ENCODE measurements at regions not wholly inside any gene's neighbourhood (a gene's known extent, or its start where the extent isn't known, plus 50 kb on each side); places are given as distances from the start of the nearest gene placed in this dataset.

DNA sequence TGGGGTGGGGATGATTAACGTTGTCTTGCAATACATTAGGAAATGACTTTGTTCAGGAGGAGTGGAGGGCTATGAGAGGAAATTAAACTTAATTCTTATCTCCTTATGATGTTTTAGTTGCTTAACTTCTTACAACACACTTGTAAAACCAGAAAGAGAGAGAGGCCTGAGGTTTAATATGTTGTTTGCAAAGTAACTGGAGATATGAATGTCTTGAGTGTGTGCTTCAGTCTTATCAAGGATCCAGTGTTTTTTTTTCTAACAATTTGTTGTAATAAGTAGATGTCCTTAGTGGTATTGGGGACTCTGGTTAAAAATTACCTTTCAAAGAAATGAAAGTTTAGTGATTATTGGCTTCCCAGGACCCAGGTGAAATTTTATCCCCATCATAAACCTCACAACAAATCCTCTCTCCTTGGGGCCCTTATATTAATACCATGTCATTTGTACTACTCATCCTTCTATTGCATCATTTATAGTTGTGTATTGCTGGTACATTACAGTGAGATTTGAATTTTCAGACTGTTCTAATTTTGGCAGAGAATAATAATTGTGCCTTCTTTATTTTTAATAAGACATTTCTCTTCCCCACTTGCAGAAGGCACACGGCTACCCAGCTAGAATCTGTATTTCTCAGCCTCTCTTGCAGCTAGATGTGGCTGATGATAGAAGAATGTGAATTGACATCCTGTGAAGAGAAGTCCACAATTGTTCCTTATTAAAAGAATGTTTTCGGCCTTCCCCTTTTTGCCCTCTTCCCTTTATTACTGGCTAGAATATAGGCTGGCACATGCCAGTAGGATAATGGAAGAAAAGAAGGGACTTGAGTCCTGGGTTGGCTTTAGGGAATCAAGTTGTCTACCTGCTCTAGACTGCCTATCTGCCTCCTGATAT, 91.9 kb upstream of the CXCR4 start:
- Histone ChIP-seq H3K9ac (ENCODE audit: insufficient read depth, low read length) (no peak overlapping the region), H3K4me1 (ENCODE audit: control insufficient read depth, extremely low read depth, insufficient read depth, low read length) (no peaks in the 10 kb centered on the region), H4K20me1 (ENCODE audit: control insufficient read depth, extremely low read depth, insufficient read depth, low read length) (no peaks in the 10 kb centered on the region), H3K9me3 (ENCODE audit: control insufficient read depth, insufficient read depth, low read depth, low read length) (no peaks in the 10 kb centered on the region), H3K79me2 (ENCODE audit: control insufficient read depth, insufficient read depth, low read length) (no peaks in the 10 kb centered on the region), H3K36me3 (ENCODE audit: control insufficient read depth, insufficient read depth, low read length) (no peaks in the 10 kb centered on the region), H3K27ac (ENCODE audit: insufficient read depth, low read length) (no peak overlapping the region), H2AFZ (ENCODE audit: low read length) (no peak overlapping the region), H3K27me3 (ENCODE audit: control insufficient read depth, insufficient read depth, low read length) (no peaks in the 10 kb centered on the region), H3K4me3 (replicated peaks in 1 of 4; ENCODE audit: control extremely low read depth in 1 of 4, insufficient read depth in 1 of 4, low read depth in 3 of 4, low read length in 4 of 4) (no peak overlapping the region), H3K4me2 (ENCODE audit: extremely low read depth, insufficient read depth, low read length) (no peak overlapping the region)
- TF ChIP-seq EZH2 (IDR thresholded peaks at IDR 0.05; ENCODE audit: low read length, missing control alignments), result no peak
- TF ChIP-seq, protein P1, sequence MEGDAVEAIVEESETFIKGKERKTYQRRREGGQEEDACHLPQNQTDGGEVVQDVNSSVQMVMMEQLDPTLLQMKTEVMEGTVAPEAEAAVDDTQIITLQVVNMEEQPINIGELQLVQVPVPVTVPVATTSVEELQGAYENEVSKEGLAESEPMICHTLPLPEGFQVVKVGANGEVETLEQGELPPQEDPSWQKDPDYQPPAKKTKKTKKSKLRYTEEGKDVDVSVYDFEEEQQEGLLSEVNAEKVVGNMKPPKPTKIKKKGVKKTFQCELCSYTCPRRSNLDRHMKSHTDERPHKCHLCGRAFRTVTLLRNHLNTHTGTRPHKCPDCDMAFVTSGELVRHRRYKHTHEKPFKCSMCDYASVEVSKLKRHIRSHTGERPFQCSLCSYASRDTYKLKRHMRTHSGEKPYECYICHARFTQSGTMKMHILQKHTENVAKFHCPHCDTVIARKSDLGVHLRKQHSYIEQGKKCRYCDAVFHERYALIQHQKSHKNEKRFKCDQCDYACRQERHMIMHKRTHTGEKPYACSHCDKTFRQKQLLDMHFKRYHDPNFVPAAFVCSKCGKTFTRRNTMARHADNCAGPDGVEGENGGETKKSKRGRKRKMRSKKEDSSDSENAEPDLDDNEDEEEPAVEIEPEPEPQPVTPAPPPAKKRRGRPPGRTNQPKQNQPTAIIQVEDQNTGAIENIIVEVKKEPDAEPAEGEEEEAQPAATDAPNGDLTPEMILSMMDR (conservative IDR thresholded peaks at IDR 0.05 in 1 of 2, IDR thresholded peaks at IDR 0.05 in 1 of 2; ENCODE audit: low read depth in 1 of 2, low read length in 2 of 2), result no peak
- no peak for DNase-seq (ENCODE audit: low read depth in 2 of 2)

DNA sequence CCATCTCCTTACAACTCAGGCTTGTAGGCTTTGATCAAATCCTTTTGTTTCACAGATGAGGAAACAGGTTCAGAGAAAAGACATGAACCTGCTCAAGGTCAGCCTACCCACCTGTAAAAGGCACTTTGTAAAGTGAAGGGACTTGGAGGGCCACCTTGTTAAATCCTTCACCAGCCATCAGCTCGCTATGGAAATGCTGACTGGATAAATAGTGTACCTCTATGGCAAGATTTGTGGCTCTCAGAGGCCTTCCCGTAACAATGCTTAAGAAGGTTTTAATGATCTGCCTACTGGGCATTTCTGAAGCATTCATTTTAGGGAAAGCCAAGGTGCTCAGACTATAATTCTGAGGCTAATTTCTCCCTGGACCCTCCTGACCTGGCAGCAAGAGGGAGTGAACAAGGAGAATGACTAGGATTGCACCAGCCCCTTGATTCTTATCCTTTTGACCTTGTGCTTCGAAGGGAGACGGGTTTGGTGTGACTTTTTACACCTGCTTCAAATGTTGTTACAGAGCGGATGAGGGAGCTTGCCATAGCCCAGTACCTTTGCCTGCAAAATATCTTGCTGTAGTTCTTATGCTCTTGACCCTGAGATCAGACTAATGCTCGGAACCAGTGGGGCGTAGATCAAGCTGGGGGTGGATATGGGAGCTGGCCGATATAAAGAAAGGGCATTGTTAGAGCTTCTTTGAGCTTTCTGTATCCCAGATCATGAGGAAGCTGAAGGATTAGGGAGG, 90.9 kb upstream of the CXCR4 start:
- TF ChIP-seq EZH2 (IDR thresholded peaks at IDR 0.05; ENCODE audit: low read length, missing control alignments), result no peak
- TF ChIP-seq, protein P1 (conservative IDR thresholded peaks at IDR 0.05 in 1 of 2, IDR thresholded peaks at IDR 0.05 in 1 of 2; ENCODE audit: low read depth in 1 of 2, low read length in 2 of 2), result no peak
- no peaks in the 10 kb centered on the region for H4K20me1 ChIP-seq (ENCODE audit: control insufficient read depth, extremely low read depth, insufficient read depth, low read length)
- no peaks in the 10 kb centered on the region for H3K4me1 ChIP-seq (ENCODE audit: control insufficient read depth, extremely low read depth, insufficient read depth, low read length)
- H3K4me2 ChIP-seq (ENCODE audit: extremely low read depth, insufficient read depth, low read length), result no peak overlapping the region
- no peak overlapping the region for H3K27ac ChIP-seq (ENCODE audit: insufficient read depth, low read length)
- no peak overlapping the region for H3K4me3 ChIP-seq (replicated peaks in 1 of 4; ENCODE audit: control extremely low read depth in 1 of 4, insufficient read depth in 1 of 4, low read depth in 3 of 4, low read length in 4 of 4)
- H3K27me3 ChIP-seq (ENCODE audit: control insufficient read depth, insufficient read depth, low read length), result no peaks in the 10 kb centered on the region
- no peaks in the 10 kb centered on the region for H3K36me3 ChIP-seq (ENCODE audit: control insufficient read depth, insufficient read depth, low read length)
- H2AFZ ChIP-seq (ENCODE audit: low read length), result no peak overlapping the region
- DNase-seq (ENCODE audit: low read depth in 2 of 2), result no peak
- no peaks in the 10 kb centered on the region for H3K79me2 ChIP-seq (ENCODE audit: control insufficient read depth, insufficient read depth, low read length)
- no peaks in the 10 kb centered on the region for H3K9me3 ChIP-seq (ENCODE audit: control insufficient read depth, insufficient read depth, low read depth, low read length)
- H3K9ac ChIP-seq (ENCODE audit: insufficient read depth, low read length), result no peak overlapping the region

DNA sequence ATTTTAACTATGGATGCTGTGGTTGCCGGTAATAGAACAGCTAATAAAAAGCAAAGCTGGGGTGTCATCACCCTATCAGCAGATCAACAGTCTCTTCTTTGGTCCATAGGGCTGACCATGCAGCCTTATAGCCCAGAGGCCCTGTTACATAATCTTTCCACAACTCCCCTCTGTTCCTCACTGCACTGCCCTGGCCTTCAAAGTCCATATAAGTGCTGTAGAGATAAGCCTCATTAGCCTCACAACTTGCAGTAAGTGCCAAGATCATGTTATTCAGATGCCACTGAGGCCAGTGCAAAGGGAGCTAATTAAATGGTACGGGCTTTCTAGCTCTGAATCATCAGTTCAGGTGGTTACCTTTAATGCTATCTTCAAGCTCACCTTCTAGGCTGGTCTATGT, 89.7 kb upstream of the CXCR4 start:
- Histone ChIP-seq H3K36me3 (ENCODE audit: control insufficient read depth, insufficient read depth, low read length) (no peaks in the 10 kb centered on the region), H3K27ac (ENCODE audit: insufficient read depth, low read length) (no peak overlapping the region), H3K4me2 (ENCODE audit: extremely low read depth, insufficient read depth, low read length) (no peak overlapping the region), H3K79me2 (ENCODE audit: control insufficient read depth, insufficient read depth, low read length) (no peaks in the 10 kb centered on the region), H3K4me3 (replicated peaks in 1 of 4; ENCODE audit: control extremely low read depth in 1 of 4, insufficient read depth in 1 of 4, low read depth in 3 of 4, low read length in 4 of 4) (no peak overlapping the region), H3K4me1 (ENCODE audit: control insufficient read depth, extremely low read depth, insufficient read depth, low read length) (no peaks in the 10 kb centered on the region), H4K20me1 (ENCODE audit: control insufficient read depth, extremely low read depth, insufficient read depth, low read length) (no peaks in the 10 kb centered on the region), H3K27me3 (ENCODE audit: control insufficient read depth, insufficient read depth, low read length) (no peaks in the 10 kb centered on the region), H3K9me3 (ENCODE audit: control insufficient read depth, insufficient read depth, low read depth, low read length) (no peaks in the 10 kb centered on the region), H2AFZ (ENCODE audit: low read length) (no peak overlapping the region), H3K9ac (ENCODE audit: insufficient read depth, low read length) (no peak overlapping the region)
- DNase-seq (ENCODE audit: low read depth in 2 of 2), result no peak
- TF ChIP-seq, protein P1 (conservative IDR thresholded peaks at IDR 0.05 in 1 of 2, IDR thresholded peaks at IDR 0.05 in 1 of 2; ENCODE audit: low read depth in 1 of 2, low read length in 2 of 2), result no peak
- TF ChIP-seq EZH2 (IDR thresholded peaks at IDR 0.05; ENCODE audit: low read length, missing control alignments), result no peak
